ENCODE measurements at regions not wholly inside any gene's neighbourhood (a gene's known extent, or its start where the extent isn't known, plus 50 kb on each side); places are given as distances from the start of the nearest gene placed in this dataset.

GRCh38 chr9:90987566-90987965, 185.9 kb downstream of the SYK start:
- no peak for TF ChIP-seq CTCF (IDR thresholded peaks at IDR 0.05)
- TF ChIP-seq EZH2 (IDR thresholded peaks at IDR 0.05; ENCODE audit: borderline replicate concordance, insufficient read depth, low read depth, low read length, poor library complexity, severe bottlenecking) = no peak
